ENCODE measurements at regions not wholly inside any gene's neighbourhood (a gene's known extent, or its start where the extent isn't known, plus 50 kb on each side); places are given as distances from the start of the nearest gene placed in this dataset.
A peak's percentile ranks its signal among the peaks of the same experiment; 100 is the strongest.
"Not testable (repeated sequence)": the region's sequence is repeated elsewhere in the genome, so short reads cannot be mapped to it uniquely, and the experiment has no call there.

DNA sequence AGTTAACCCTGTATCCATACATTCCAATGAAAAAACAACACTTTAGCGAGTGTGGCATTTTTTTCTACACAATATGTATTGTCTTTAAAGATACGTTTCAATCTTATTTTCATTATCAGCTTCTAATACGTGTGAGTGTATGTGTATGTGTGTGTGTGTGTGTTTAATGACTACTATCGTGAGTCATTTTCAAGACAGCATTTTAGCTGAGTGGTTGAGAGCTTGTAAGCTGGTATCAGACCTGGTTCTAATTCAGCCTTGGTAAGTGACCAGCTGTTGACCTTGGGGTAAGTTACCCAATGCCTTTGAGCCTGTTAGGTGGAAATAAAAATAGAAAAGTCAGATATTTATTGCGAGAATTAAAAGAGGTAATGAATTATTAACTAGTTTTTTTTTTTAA lies 320.0 kb upstream of the NT5E start:
- Histone ChIP-seq H3K36me3 (no peaks in the 10 kb centered on the region), H3K9me3 (no peaks in the 10 kb centered on the region), H3K4me3 (no peak overlapping the region), H3K9ac (ENCODE audit: low read depth in 2 of 2, low read length in 2 of 2) (no peak overlapping the region), H3K4me1 (no peaks in the 10 kb centered on the region), H3K27ac (no peak overlapping the region), H3K27me3 (no peaks in the 10 kb centered on the region)
- TF ChIP-seq, protein P1, sequence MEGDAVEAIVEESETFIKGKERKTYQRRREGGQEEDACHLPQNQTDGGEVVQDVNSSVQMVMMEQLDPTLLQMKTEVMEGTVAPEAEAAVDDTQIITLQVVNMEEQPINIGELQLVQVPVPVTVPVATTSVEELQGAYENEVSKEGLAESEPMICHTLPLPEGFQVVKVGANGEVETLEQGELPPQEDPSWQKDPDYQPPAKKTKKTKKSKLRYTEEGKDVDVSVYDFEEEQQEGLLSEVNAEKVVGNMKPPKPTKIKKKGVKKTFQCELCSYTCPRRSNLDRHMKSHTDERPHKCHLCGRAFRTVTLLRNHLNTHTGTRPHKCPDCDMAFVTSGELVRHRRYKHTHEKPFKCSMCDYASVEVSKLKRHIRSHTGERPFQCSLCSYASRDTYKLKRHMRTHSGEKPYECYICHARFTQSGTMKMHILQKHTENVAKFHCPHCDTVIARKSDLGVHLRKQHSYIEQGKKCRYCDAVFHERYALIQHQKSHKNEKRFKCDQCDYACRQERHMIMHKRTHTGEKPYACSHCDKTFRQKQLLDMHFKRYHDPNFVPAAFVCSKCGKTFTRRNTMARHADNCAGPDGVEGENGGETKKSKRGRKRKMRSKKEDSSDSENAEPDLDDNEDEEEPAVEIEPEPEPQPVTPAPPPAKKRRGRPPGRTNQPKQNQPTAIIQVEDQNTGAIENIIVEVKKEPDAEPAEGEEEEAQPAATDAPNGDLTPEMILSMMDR (IDR thresholded peaks at IDR 0.05) = no peak
- intact Hi-C loops (cut with DNase I) = no loop called here
- DNase-seq = no peak

DNA sequence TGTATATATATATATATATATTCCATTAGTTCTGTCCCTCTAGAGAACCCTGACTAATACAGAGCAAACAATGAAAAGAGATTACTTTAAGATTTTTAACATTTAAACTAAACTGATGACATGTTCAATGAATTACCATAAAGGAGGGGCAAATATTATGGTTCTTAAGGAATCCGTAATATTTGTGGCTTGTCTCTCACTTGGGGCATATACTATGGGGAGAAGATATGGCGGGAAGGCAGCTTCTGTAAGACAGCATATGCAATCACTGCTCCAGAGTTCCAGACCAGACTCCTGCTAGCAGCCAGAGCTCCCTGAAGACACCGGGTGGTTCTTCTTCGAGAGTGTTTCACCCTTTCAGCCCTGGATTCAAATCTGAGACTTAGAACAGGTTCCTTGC lies 321.1 kb upstream of the NT5E start:
- intact Hi-C loops (cut with DNase I) = no loop called here
- H3K9me3 ChIP-seq = no peaks in the 10 kb centered on the region
- no peak overlapping the region for H3K4me3 ChIP-seq
- H3K27ac ChIP-seq = no peak overlapping the region
- H3K27me3 ChIP-seq = no peaks in the 10 kb centered on the region
- TF ChIP-seq, protein P1 (IDR thresholded peaks at IDR 0.05) = no peak
- DNase-seq = no peak
- H3K4me1 ChIP-seq = no peaks in the 10 kb centered on the region
- no peak overlapping the region for H3K9ac ChIP-seq (ENCODE audit: low read depth in 2 of 2, low read length in 2 of 2)
- no peaks in the 10 kb centered on the region for H3K36me3 ChIP-seq

DNA sequence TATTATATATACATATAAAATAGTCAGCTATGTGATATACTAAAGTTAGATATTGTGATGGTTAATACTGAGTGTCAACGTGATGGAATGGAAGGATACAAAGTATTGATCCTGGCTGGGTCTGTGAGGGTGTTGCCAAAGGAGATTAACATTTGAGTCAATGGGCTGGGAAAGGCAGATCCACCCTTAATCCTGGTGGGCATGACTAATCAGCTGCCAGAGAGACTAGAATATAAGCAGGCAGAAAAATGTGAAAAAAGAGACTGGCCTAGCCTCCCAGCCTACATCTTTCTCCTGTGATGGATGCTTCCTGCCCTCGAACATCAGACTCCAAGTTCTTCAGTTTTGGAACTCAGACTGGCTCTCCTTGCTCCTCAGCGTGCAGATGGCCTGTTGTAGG lies 321.6 kb upstream of the NT5E start:
- H3K4me1 ChIP-seq; H3K9me3 ChIP-seq; H3K27me3 ChIP-seq; H3K9ac ChIP-seq (ENCODE audit: low read depth in 2 of 2, low read length in 2 of 2); H3K27ac ChIP-seq; H3K36me3 ChIP-seq; H3K4me3 ChIP-seq; DNase-seq; intact Hi-C loops (cut with DNase I): not testable (repeated sequence)

DNA sequence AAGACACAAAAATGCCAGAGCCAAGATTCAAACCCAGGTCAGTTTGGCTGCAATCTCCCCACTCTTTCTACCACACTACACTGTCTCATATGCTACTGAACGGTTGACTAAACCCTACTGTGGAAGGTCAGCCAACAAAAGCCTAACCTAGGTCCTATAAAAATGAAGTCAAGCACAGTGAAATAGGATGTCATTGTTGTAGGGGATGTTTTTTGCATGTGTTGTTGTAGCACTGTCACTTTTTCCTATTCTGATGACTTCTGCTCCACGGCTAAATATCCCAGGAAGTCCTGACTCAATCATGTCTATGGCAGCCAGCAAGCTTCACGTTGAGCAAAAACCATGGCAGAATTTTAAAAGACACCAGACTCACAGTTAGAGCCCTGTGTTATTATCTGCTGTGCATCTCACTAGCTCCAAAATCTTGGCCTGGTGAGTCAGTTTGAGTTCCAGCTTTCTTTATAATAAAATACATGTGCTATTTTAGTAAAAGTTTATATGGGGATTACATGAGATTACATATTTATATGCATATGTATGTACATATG lies 322.1 kb upstream of the NT5E start:
- Histone ChIP-seq H3K36me3 (no peaks in the 10 kb centered on the region), H3K9ac (ENCODE audit: low read depth in 2 of 2, low read length in 2 of 2) (no peak overlapping the region), H3K27ac (no peak overlapping the region), H3K4me1 (no peaks in the 10 kb centered on the region), H3K4me3 (no peak overlapping the region), H3K27me3 (no peaks in the 10 kb centered on the region), H3K9me3 (no peaks in the 10 kb centered on the region)
- DNase-seq = no peak
- TF ChIP-seq, protein P1 (IDR thresholded peaks at IDR 0.05) = no peak
- intact Hi-C loops (cut with DNase I) = no loop called here

DNA sequence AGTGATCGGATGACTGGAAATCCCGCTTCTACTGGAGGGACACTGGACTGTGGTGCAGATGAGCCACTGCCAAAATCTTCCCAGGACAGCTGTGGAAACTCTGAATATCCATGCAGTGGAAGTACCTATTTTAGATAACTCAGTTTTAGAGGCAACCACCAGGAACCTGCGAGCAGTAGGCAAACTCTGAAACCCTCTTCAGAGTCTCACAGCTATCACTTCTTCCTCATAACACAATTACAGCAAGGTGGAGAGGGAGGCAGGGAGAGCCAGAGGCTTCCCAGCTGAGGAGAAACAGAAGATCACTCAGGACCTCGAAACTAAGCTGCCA lies 322.8 kb upstream of the NT5E start:
- Histone ChIP-seq H3K27me3 (no peaks in the 10 kb centered on the region), H3K27ac (no peak overlapping the region), H3K4me3 (no peak overlapping the region), H3K9ac (ENCODE audit: low read depth in 2 of 2, low read length in 2 of 2) (no peak overlapping the region), H3K36me3 (no peaks in the 10 kb centered on the region), H3K4me1 (no peaks in the 10 kb centered on the region), H3K9me3 (no peaks in the 10 kb centered on the region)
- DNase-seq = no peak
- TF ChIP-seq, protein P1 (IDR thresholded peaks at IDR 0.05) = no peak
- intact Hi-C loops (cut with DNase I) = no loop called here

DNA sequence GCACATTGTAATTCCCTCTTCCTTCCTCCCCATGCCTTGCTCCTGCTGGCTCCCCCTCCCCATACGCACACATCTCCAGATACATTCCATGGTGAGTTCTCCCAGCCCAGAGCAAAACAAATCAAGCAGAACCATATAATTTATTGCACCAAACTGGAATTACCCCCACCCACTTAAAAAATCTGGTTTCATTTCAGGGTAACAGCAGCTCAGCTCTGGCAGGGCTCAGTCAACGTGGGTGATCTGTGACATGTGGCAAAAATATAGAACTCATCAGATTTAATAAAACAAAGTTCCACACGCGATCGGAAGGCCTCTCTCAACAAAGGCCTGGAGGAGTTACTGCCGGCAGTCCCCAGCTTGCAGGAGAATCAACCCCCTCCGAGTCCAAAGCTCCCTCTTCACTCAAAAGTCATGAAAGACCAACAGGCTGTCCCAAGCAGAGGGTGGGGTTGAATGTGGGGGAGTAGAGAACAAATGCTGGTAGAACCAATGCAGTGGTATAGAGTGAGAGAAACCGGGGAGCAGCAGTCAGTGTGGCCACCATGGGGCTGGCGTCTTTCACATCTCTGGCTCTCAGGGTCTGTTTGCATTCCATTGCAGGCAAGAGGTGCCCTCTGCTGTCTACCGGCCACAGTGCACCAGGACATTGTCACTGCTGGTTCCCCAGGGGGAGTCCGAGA lies 323.3 kb upstream of the NT5E start:
- H3K9me3 ChIP-seq = no peaks in the 10 kb centered on the region
- TF ChIP-seq, protein P1 (IDR thresholded peaks at IDR 0.05) = no peak
- H3K4me3 ChIP-seq = no peak overlapping the region
- H3K36me3 ChIP-seq = no peaks in the 10 kb centered on the region
- DNase-seq = peak; percentile 33
- H3K9ac ChIP-seq (ENCODE audit: low read depth in 2 of 2, low read length in 2 of 2) = no peak overlapping the region
- no peaks in the 10 kb centered on the region for H3K27me3 ChIP-seq
- no peak overlapping the region for H3K27ac ChIP-seq
- intact Hi-C loops (cut with DNase I) = no loop called here
- H3K4me1 ChIP-seq = no peaks in the 10 kb centered on the region

Data from colonic mucosa (tissue), 4 donors.